Smooth muscle cell (in vitro differentiated cells): ENCODE measurements at regions not wholly inside any gene's neighbourhood (a gene's known extent, or its start where the extent isn't known, plus 50 kb on each side); places are given as distances from the start of the nearest gene placed in this dataset.

Experiments
- DNase-seq: peaks from one replicate; lab custom pipeline; 2025; ENCODE audit not compliant: unreplicated experiment; lab: John Stamatoyannopoulos, UW
- H2AFZ ChIP-seq: fragments of 200-600 bp; sonication (generic); 2 replicates; pipeline ENCODE4 v1.6.0; 2016; ENCODE audit warnings: antibody characterized with exemption, low read depth, mild to moderate bottlenecking
- H3F3A ChIP-seq: fragments of 200-600 bp; sonication (generic); 2 replicates; pipeline ENCODE4 v1.6.0; 2017; ENCODE audit warnings: antibody characterized with exemption, low read depth
- H3K27ac ChIP-seq: fragments of 200-600 bp; sonication (generic); 2 replicates; pipeline ENCODE4 v1.5.1; 2016; ENCODE audit warnings: low read depth, mild to moderate bottlenecking
- H3K27me3 ChIP-seq: fragments of 200-600 bp; sonication (generic); 2 replicates; pipeline ENCODE4 v1.6.1; 2016; ENCODE audit warnings: low read depth, mild to moderate bottlenecking
- H3K36me3 ChIP-seq: fragments of 200-600 bp; sonication (generic); 2 replicates; pipeline ENCODE4 v1.5.1; 2016; ENCODE audit warnings: low read depth
- H3K4me1 ChIP-seq: fragments of 200-600 bp; sonication (generic); 2 replicates; pipeline ENCODE4 v1.5.1; 2016; ENCODE audit warnings: low read depth
- H3K4me2 ChIP-seq: fragments of 200-600 bp; sonication (generic); 2 replicates; pipeline ENCODE4 v1.6.0; 2016; ENCODE audit warnings: mild to moderate bottlenecking
- H3K4me3 ChIP-seq: fragments of 200-600 bp; sonication (generic); 2 replicates; pipeline ENCODE4 v1.5.1; 2016; ENCODE audit warnings: mild to moderate bottlenecking
- H3K79me2 ChIP-seq: fragments of 200-600 bp; sonication (generic); 2 replicates; pipeline ENCODE4 v1.6.0; 2016; ENCODE audit warnings: low read depth, mild to moderate bottlenecking
- H3K9ac ChIP-seq: fragments of 200-600 bp; sonication (generic); 2 replicates; pipeline ENCODE4 v1.6.0; 2016; ENCODE audit warnings: low read depth
- H3K9me3 ChIP-seq: fragments of 200-600 bp; sonication (generic); replicated peaks from 2 replicates; pipeline ENCODE4 v1.5.1; 2016; ENCODE audit warnings: low read depth
- H4K20me1 ChIP-seq: fragments of 200-600 bp; sonication (generic); 2 replicates; pipeline ENCODE4 v1.6.0; 2016; ENCODE audit warnings: low read depth
- CTCF ChIP-seq: fragments of 200-600 bp; sonication (generic); IDR thresholded peaks from 2 replicates; pipeline ENCODE4 v1.5.1; 2017; ENCODE audit warnings: borderline replicate concordance, mild to moderate bottlenecking, antibody characterized with exemption; ENCODE audit not compliant: insufficient read depth, poor library complexity, severe bottlenecking
- WGBS: methylation state at CpG from one replicate; pipeline ENCODE4 v1.1.7; 2016; ENCODE audit warnings: low lambda C conversion rate; 5-methylcytosine and 5-hydroxymethylcytosine counted together

GRCh38 chr5:163813900-163814299 is 308.5 kb downstream of the MAT2B start:
- no peak overlapping the region for H3K27ac ChIP-seq
- no peaks in the 10 kb centered on the region for H4K20me1 ChIP-seq
- DNase-seq = no peak
- H3K4me1 ChIP-seq = no peaks in the 10 kb centered on the region
- H3K79me2 ChIP-seq = no peaks in the 10 kb centered on the region
- H3K36me3 ChIP-seq = no peaks in the 10 kb centered on the region
- H2AFZ ChIP-seq = no peak overlapping the region
- no peaks in the 10 kb centered on the region for H3K9me3 ChIP-seq
- 93% methylated on average over 5 of the region's 5 CpGs for WGBS
- no peaks in the 10 kb centered on the region for H3K27me3 ChIP-seq
- H3K9ac ChIP-seq = no peak overlapping the region
- no peak overlapping the region for H3K4me2 ChIP-seq
- no peak for TF ChIP-seq CTCF
- no peak overlapping the region for H3K4me3 ChIP-seq
- H3F3A ChIP-seq = no peaks in the 10 kb centered on the region

- no peak for DNase-seq
- no peak overlapping the region for H2AFZ ChIP-seq
- no peak overlapping the region for H3K9ac ChIP-seq
- no peaks in the 10 kb centered on the region for H3K27me3 ChIP-seq
- no peaks in the 10 kb centered on the region for H3K9me3 ChIP-seq
- no peak overlapping the region for H3K4me3 ChIP-seq
- no peaks in the 10 kb centered on the region for H3K36me3 ChIP-seq
- H3K27ac ChIP-seq = no peak overlapping the region
- H3K79me2 ChIP-seq = no peaks in the 10 kb centered on the region
- H4K20me1 ChIP-seq = no peaks in the 10 kb centered on the region
- no peaks in the 10 kb centered on the region for H3F3A ChIP-seq
- H3K4me2 ChIP-seq = no peak overlapping the region
- TF ChIP-seq CTCF = no peak
- no peaks in the 10 kb centered on the region for H3K4me1 ChIP-seq
These were observed 309.9 kb downstream of the MAT2B start for GRCh38 chr5:163815240-163815791.

GRCh38 chr5:163821142-163821541 is 315.7 kb downstream of the MAT2B start:
- Histone ChIP-seq H3K9ac (no peak overlapping the region), H3K4me3 (no peak overlapping the region), H3K4me2 (no peak overlapping the region), H3K9me3 (no peaks in the 10 kb centered on the region), H4K20me1 (no peaks in the 10 kb centered on the region), H3K36me3 (no peaks in the 10 kb centered on the region), H3K27ac (no peak overlapping the region), H3K4me1 (no peaks in the 10 kb centered on the region), H3K27me3 (no peaks in the 10 kb centered on the region), H2AFZ (no peak overlapping the region), H3K79me2 (no peaks in the 10 kb centered on the region), H3F3A (no peaks in the 10 kb centered on the region)
- no peak for TF ChIP-seq CTCF
- DNase-seq = no peak
- 67% methylated on average over 1 of the region's 1 CpG for WGBS

GRCh38 chr5:163822548-163822947 is 317.1 kb downstream of the MAT2B start:
- H3F3A ChIP-seq = no peaks in the 10 kb centered on the region
- H3K4me1 ChIP-seq = no peaks in the 10 kb centered on the region
- H2AFZ ChIP-seq = no peak overlapping the region
- TF ChIP-seq CTCF = no peak
- no peak for DNase-seq
- H3K4me3 ChIP-seq = no peak overlapping the region
- no peak overlapping the region for H3K4me2 ChIP-seq
- no peaks in the 10 kb centered on the region for H3K27me3 ChIP-seq
- no peak overlapping the region for H3K27ac ChIP-seq
- no peaks in the 10 kb centered on the region for H4K20me1 ChIP-seq
- no peaks in the 10 kb centered on the region for H3K9me3 ChIP-seq
- H3K79me2 ChIP-seq = no peaks in the 10 kb centered on the region
- no peak overlapping the region for H3K9ac ChIP-seq
- H3K36me3 ChIP-seq = no peaks in the 10 kb centered on the region
- 70% methylated on average over 4 of the region's 4 CpGs for WGBS
